PFSK-1 (cell line): ENCODE measurements at regions not wholly inside any gene's neighbourhood (a gene's known extent, or its start where the extent isn't known, plus 50 kb on each side); places are given as distances from the start of the nearest gene placed in this dataset.
A peak's percentile ranks its signal among the peaks of the same experiment; 100 is the strongest.

ENCODE experiments used
- FOXP2 ChIP-seq: optimal IDR thresholded peaks from 2 replicates; pipeline ENCODE3; 2011; ENCODE audit warnings: borderline replicate concordance, control low read depth, inconsistent platforms; ENCODE audit not compliant: insufficient read depth; ENCODE audit errors: extremely low read length, extremely low read depth
- POLR2AphosphoS5 ChIP-seq: IDR thresholded peaks from 2 replicates; pipeline ENCODE4 v1.6.1; 2012; ENCODE audit warnings: low read depth, mild to moderate bottlenecking, control low read depth, low read length, moderate library complexity
- REST ChIP-seq, 2 experiments: IDR thresholded peaks; 2 replicates each; pipeline versions ENCODE4 v1.6.1 to v1.8.0; 2011 to 2012; ENCODE audit warnings: low read depth in 2 of 2, low read length in 2 of 2, control low read depth in 1 of 2, inconsistent platforms in 1 of 2, mild to moderate bottlenecking in 1 of 2, moderate library complexity in 1 of 2; ENCODE audit not compliant: insufficient read depth in 1 of 2
- SIN3A ChIP-seq: IDR thresholded peaks from 2 replicates; pipeline ENCODE4 v1.6.1; 2012; ENCODE audit warnings: mild to moderate bottlenecking, low read length, moderate library complexity, borderline replicate concordance; ENCODE audit not compliant: insufficient read depth
- TAF1 ChIP-seq: IDR thresholded peaks from 2 replicates; pipeline ENCODE4 v1.6.1; 2012; ENCODE audit warnings: low read length, control low read depth, borderline replicate concordance; ENCODE audit not compliant: insufficient read depth

- TF ChIP-seq TAF1, result no peak
- TF ChIP-seq SIN3A, result no peak
Measured at GRCh38 chr9:3732077-3733038, 206.6 kb upstream of the RFX3 start.

- TF ChIP-seq SIN3A, result no peak
- TF ChIP-seq REST (IDR thresholded peaks at IDR 0.05; ENCODE audit: insufficient read depth in 1 of 2, low read depth in 2 of 2, low read length in 2 of 2), result no peak
- TF ChIP-seq FOXP2, result no peak
Measured at GRCh38 chr9:3730511-3730922, 204.7 kb upstream of the RFX3 start.

GRCh38 chr9:3721096-3721495 lies 195.3 kb upstream of the RFX3 start:
- TF ChIP-seq SIN3A (no peak), FOXP2 (no peak), REST (IDR thresholded peaks at IDR 0.05; ENCODE audit: insufficient read depth in 1 of 2, low read depth in 2 of 2, low read length in 2 of 2) (no peak), POLR2AphosphoS5 (no peak), TAF1 (no peak)

GRCh38 chr9:3719286-3719685 lies 193.5 kb upstream of the RFX3 start:
- TF ChIP-seq FOXP2 (no peak), SIN3A (no peak), REST (IDR thresholded peaks at IDR 0.05; ENCODE audit: insufficient read depth in 1 of 2, low read depth in 2 of 2, low read length in 2 of 2) (no peak), TAF1 (no peak)

GRCh38 chr9:3716415-3716814 lies 190.6 kb upstream of the RFX3 start:
- TF ChIP-seq SIN3A, result no peak
- peak; percentile 45 to 76; a peak in 1 of 4 replicates for TF ChIP-seq REST (IDR thresholded peaks at IDR 0.05; ENCODE audit: insufficient read depth in 1 of 2, low read depth in 2 of 2, low read length in 2 of 2)
